Sigmoid colon (tissue), 4 donors: ENCODE measurements at regions not wholly inside any gene's neighbourhood (a gene's known extent, or its start where the extent isn't known, plus 50 kb on each side); places are given as distances from the start of the nearest gene placed in this dataset.

Source experiments
- CTCF ChIP-seq, 4 experiments: fragments of 450-650 bp in 3 of 4; fragments of 200-600 bp in 1 of 4; IDR thresholded peaks; one replicate each; pipeline ENCODE4 v1.5.1; 2016 to 2019; ENCODE audit warnings: antibody characterized with exemption in 4 of 4, mild to moderate bottlenecking in 3 of 4, moderate library complexity in 2 of 4
- EP300 ChIP-seq, 4 donors: sonication (generic); formaldehyde crosslinking; IDR thresholded peaks; one replicate each; pipeline ENCODE4 v1.6.1; 2017; ENCODE audit warnings: antibody characterized with exemption in 4 of 4
- POLR2A ChIP-seq, 2 donors: fragments of 450-650 bp; IDR thresholded peaks; one replicate each; pipeline ENCODE4 v1.6.1; 2016; ENCODE audit warnings: antibody characterized with exemption in 2 of 2, mild to moderate bottlenecking in 2 of 2, moderate library complexity in 2 of 2
- POLR2AphosphoS5 ChIP-seq, 4 donors: sonication (generic); formaldehyde crosslinking; IDR thresholded peaks; one replicate each; pipeline ENCODE4 v1.6.1; 2017; ENCODE audit warnings: antibody characterized with exemption in 4 of 4

DNA sequence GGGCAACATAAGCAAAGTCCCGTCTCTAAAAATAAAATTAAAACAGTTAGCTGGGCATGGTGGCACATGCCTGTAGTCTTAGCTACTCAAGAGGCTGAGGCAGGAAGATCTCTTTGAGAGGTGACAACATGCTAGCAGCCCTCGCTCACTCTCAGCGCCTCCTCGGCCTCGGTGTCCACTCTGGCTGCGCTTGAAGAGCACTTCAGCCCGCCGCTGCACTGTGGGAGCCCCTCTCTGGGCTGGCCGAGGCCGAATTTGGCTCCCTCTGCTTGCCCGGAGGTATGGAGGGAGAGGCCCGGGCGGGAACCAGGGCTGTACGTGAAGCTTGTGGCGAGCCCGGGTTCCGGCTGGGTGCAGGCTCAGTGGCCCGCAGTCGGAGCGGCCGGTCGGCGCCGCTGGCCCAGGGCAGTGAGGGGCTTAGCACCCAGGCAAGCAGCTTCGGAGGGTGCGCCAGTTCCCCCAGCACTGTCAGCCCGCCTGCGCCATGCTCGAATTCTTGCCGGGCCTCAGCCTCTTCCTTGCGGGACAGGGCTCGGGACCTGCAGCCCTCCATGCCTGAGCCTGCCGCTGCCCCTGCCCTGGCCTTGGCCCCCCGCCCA lies 138.3 kb downstream of the MAP3K21 start:
- TF ChIP-seq POLR2A (IDR thresholded peaks at IDR 0.05) (no peak), CTCF (IDR thresholded peaks at IDR 0.05) (no peak), EP300 (IDR thresholded peaks at IDR 0.05) (no peak), POLR2AphosphoS5 (IDR thresholded peaks at IDR 0.05) (no peak)
